Left lung (tissue), 4 donors: ENCODE measurements at regions not wholly inside any gene's neighbourhood (a gene's known extent, or its start where the extent isn't known, plus 50 kb on each side); places are given as distances from the start of the nearest gene placed in this dataset.

Experiments used
- ATAC-seq: fragments of 200-7000 bp; cut with Tn5 transposase; one replicate; pipeline ENCODE4 v1.9.1; 2020; ENCODE audit warnings: moderate library complexity
- DNase-seq, 4 donors: peaks; one replicate each; pipeline ENCODE4 v3.0.0-alpha.2; 2013 to 2020
- H3K27ac ChIP-seq, 2 donors: fragments of 200-600 bp; sonication (generic) in 1 of 2; one replicate each; pipeline versions ENCODE4 v1.5.0 to v1.8.0; 2020 to 2021
- H3K27me3 ChIP-seq, 2 donors: fragments of 200-600 bp; sonication (generic) in 1 of 2; one replicate each; pipeline versions ENCODE4 v1.5.0 to v1.8.0; 2020 to 2021
- H3K36me3 ChIP-seq, 2 donors: fragments of 200-600 bp; sonication (generic) in 1 of 2; one replicate each; pipeline versions ENCODE4 v1.5.0 to v1.8.0; 2020 to 2021
- H3K4me1 ChIP-seq, 2 donors: fragments of 200-600 bp; one replicate each; pipeline ENCODE4 v1.8.0; 2021
- H3K4me3 ChIP-seq, 2 donors: fragments of 200-600 bp; sonication (generic) in 1 of 2; one replicate each; pipeline versions ENCODE4 v1.5.0 to v1.8.0; 2020 to 2021; ENCODE audit warnings: mild to moderate bottlenecking in 1 of 2
- H3K9me3 ChIP-seq, 2 donors: fragments of 200-600 bp; sonication (generic) in 1 of 2; one replicate each; pipeline versions ENCODE4 v1.5.0 to v1.8.0; 2020 to 2021
- CTCF ChIP-seq, 2 donors: fragments of 200-600 bp; sonication (generic) in 1 of 2; IDR thresholded peaks; one replicate each; pipeline versions ENCODE4 v1.5.0 to v1.8.0; 2021; ENCODE audit warnings: antibody characterized with exemption in 2 of 2
- intact Hi-C, 2 donors: fragments of 100-400 bp; cut with DNase I; formaldehyde crosslinking; loops; one replicate each; pipeline versions ENCODE4 v1.11.2 to v1.14.2; 2022
- donor health status: DM: no; HTN: yes; CAD: no.
- donor health status: DM: no; HTN: no; CAD: no.

- Histone ChIP-seq H3K27ac (no peak overlapping the region), H3K4me1 (no peaks in the 10 kb centered on the region), H3K27me3 (no peaks in the 10 kb centered on the region), H3K9me3 (peaks cover 0 to 7% of the 10 kb centered on the region in 2 donors), H3K36me3 (no peaks in the 10 kb centered on the region), H3K4me3 (no peak overlapping the region)
- ATAC-seq = no peak
- TF ChIP-seq CTCF (IDR thresholded peaks at IDR 0.05) = no peak
- intact Hi-C loops = no loop called here
- peak in 1 of 4 donors; percentile 64 for DNase-seq
Measured at GRCh38 chr1:104073463-104073902, 323.8 kb downstream of the AMY1C start.

- no peak for ATAC-seq
- Histone ChIP-seq H3K36me3 (no peaks in the 10 kb centered on the region), H3K4me3 (no peak overlapping the region), H3K27me3 (no peaks in the 10 kb centered on the region), H3K4me1 (no peaks in the 10 kb centered on the region), H3K27ac (no peak overlapping the region), H3K9me3 (peaks cover 0 to 2% of the 10 kb centered on the region in 2 donors)
- intact Hi-C loops = no loop called here
- DNase-seq = no peak
- no peak for TF ChIP-seq CTCF (IDR thresholded peaks at IDR 0.05)
Measured at GRCh38 chr1:104082221-104082620, 332.5 kb downstream of the AMY1C start.

- no peaks in the 10 kb centered on the region for H3K36me3 ChIP-seq
Measured at GRCh38 chr1:104084380-104084779, 334.7 kb downstream of the AMY1C start.

GRCh38 chr1:104092698-104093097 lies 343.0 kb downstream of the AMY1C start:
- H3K4me3 ChIP-seq = no peak overlapping the region
- ATAC-seq (no peak), DNase-seq (no peak)
- no peak overlapping the region for H3K27ac ChIP-seq
- no peak for TF ChIP-seq CTCF (IDR thresholded peaks at IDR 0.05)
- intact Hi-C loops = no loop called here
- H3K27me3 ChIP-seq = no peaks in the 10 kb centered on the region
- peaks cover 0 to 2% of the 10 kb centered on the region in 2 donors for H3K9me3 ChIP-seq
- no peaks in the 10 kb centered on the region for H3K4me1 ChIP-seq
- no peaks in the 10 kb centered on the region for H3K36me3 ChIP-seq

More at GRCh38 chr1:104084380-104084779, 334.7 kb downstream of the AMY1C start:
- no peak overlapping the region for H3K27ac ChIP-seq
- peaks cover 0 to 2% of the 10 kb centered on the region in 2 donors for H3K9me3 ChIP-seq
- no peaks in the 10 kb centered on the region for H3K4me1 ChIP-seq
- no peak for ATAC-seq
- H3K27me3 ChIP-seq = no peaks in the 10 kb centered on the region
- intact Hi-C loops = no loop called here
- no peak for DNase-seq
- H3K4me3 ChIP-seq = no peak overlapping the region
- no peak for TF ChIP-seq CTCF (IDR thresholded peaks at IDR 0.05)

- intact Hi-C loops = no loop called here
- TF ChIP-seq CTCF (IDR thresholded peaks at IDR 0.05) = no peak
- no peak for DNase-seq
- no peak overlapping the region for H3K4me3 ChIP-seq
- no peak for ATAC-seq
- H3K9me3 ChIP-seq = peaks cover 0 to 2% of the 10 kb centered on the region in 2 donors
- H3K4me1 ChIP-seq = no peaks in the 10 kb centered on the region
- H3K27me3 ChIP-seq = no peaks in the 10 kb centered on the region
- H3K27ac ChIP-seq = no peak overlapping the region
- no peaks in the 10 kb centered on the region for H3K36me3 ChIP-seq
Measured at GRCh38 chr1:104098837-104099236, 349.1 kb downstream of the AMY1C start.
